Aorta (tissue), 5 donors: ENCODE measurements at regions not wholly inside any gene's neighbourhood (a gene's known extent, or its start where the extent isn't known, plus 50 kb on each side); places are given as distances from the start of the nearest gene placed in this dataset.

Experiments
- ATAC-seq: fragments of 200-7000 bp; cut with Tn5 transposase; one replicate; pipeline ENCODE4 v1.9.1; 2022; ENCODE audit warnings: moderate library complexity; ENCODE audit not compliant: low FRiP score
- DNase-seq, 2 donors: peaks; one replicate each; pipeline ENCODE4 v3.0.0-alpha.2; 2020
- H3K27ac ChIP-seq, 2 donors: one replicate each; pipeline ENCODE4 v1.5.1; 2013; ENCODE audit warnings: low read length in 2 of 2, mild to moderate bottlenecking in 2 of 2, moderate library complexity in 2 of 2, control low read depth in 1 of 2, inconsistent platforms in 1 of 2, low read depth in 1 of 2
- H3K27me3 ChIP-seq, 2 donors: one replicate each; pipeline ENCODE4 v1.6.1; 2013; ENCODE audit warnings: control low read depth in 1 of 2, low read length in 1 of 2, mild to moderate bottlenecking in 1 of 2, moderate library complexity in 1 of 2; ENCODE audit not compliant: insufficient read depth in 2 of 2, control insufficient read depth in 1 of 2
- H3K36me3 ChIP-seq, 2 donors: one replicate each; pipeline ENCODE4 v1.6.1; 2013; ENCODE audit warnings: control low read depth in 1 of 2, low read length in 1 of 2, mild to moderate bottlenecking in 1 of 2; ENCODE audit not compliant: insufficient read depth in 2 of 2, control insufficient read depth in 1 of 2
- H3K4me1 ChIP-seq, 2 donors: one replicate each; pipeline ENCODE4 v1.6.1; 2013; ENCODE audit warnings: low read length in 2 of 2, control low read depth in 1 of 2, mild to moderate bottlenecking in 1 of 2, moderate library complexity in 1 of 2; ENCODE audit not compliant: insufficient read depth in 2 of 2, control insufficient read depth in 1 of 2
- H3K4me3 ChIP-seq, 2 donors: one replicate each; pipeline ENCODE4 v1.5.1; 2013; ENCODE audit warnings: low read length in 2 of 2, control low read depth in 1 of 2, mild to moderate bottlenecking in 1 of 2
- H3K9me3 ChIP-seq: one replicate; pipeline ENCODE4 v1.6.1; 2013; ENCODE audit warnings: mild to moderate bottlenecking, low read length; ENCODE audit not compliant: control insufficient read depth
- WGBS, 2 donors: extraction: QIAGEN DNeasy Blood & Tissue Kit; methylation state at CpG; one replicate each; pipeline ENCODE4 v1.1.7; 2013; 5-methylcytosine and 5-hydroxymethylcytosine counted together
- intact Hi-C, 2 donors: fragments of 100-400 bp; cut with DNase I; formaldehyde crosslinking; loops; one replicate each; pipeline versions ENCODE4 v1.14.2 to v1.15.0; 2022
- donor health status: healthy with polysubstance abuse.
- donor health status: Bipolar disorder and iron deficiency.
- donor health status: DM: no; HTN: no; CAD: no.
- donor health status: DM: no; HTN: no; CAD: no.
- donor health status: DM: yes; HTN: yes; CAD: no.

- Histone ChIP-seq H3K4me1 (no peaks in the 10 kb centered on the region), H3K36me3 (no peaks in the 10 kb centered on the region), H3K27ac (no peak overlapping the region), H3K4me3 (no peak overlapping the region), H3K27me3 (no peaks in the 10 kb centered on the region), H3K9me3 (no peaks in the 10 kb centered on the region)
- no peak for DNase-seq
- intact Hi-C loops: no loop called here
- ATAC-seq: no peak
Observed at GRCh38 chr11:38252620-38253019, 1654.6 kb upstream of the RAG2 start.

DNA sequence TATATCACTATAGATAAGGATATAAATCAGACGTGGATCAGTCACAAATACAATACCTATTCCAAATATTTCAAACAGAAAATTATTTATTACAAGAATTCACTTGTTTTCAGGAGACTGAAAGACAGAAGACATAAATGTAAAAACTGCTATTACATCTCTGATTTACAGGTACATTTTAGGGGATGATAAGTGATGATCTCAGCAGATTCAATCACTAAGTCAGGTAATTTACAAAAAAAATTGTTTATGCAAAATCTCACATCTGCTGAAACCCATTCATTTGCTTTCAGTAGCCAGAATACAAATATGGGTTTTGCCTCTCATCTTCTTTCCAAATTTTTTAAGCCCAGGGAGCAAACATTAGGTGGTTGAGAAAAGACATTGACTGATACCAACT lies 1648.4 kb upstream of the RAG2 start:
- Histone ChIP-seq H3K36me3 (no peaks in the 10 kb centered on the region), H3K4me1 (no peaks in the 10 kb centered on the region), H3K9me3 (no peaks in the 10 kb centered on the region), H3K27ac (no peak overlapping the region), H3K4me3 (no peak overlapping the region), H3K27me3 (no peaks in the 10 kb centered on the region)
- no peak for ATAC-seq
- WGBS, 2 donors: 45 to 47% methylated on average over 1 of the region's 1 CpG
- DNase-seq: no peak
- intact Hi-C loops: no loop called here

GRCh38 chr11:38226684-38227083 lies 1628.6 kb upstream of the RAG2 start:
- H3K27me3 ChIP-seq: no peaks in the 10 kb centered on the region
- 95 to 97% methylated on average over 3 of the region's 3 CpGs for WGBS, 2 donors
- no peak overlapping the region for H3K4me3 ChIP-seq
- H3K4me1 ChIP-seq: no peaks in the 10 kb centered on the region
- H3K9me3 ChIP-seq: peaks cover 4% of the 10 kb centered on the region
- ATAC-seq: no peak
- H3K27ac ChIP-seq: no peak overlapping the region
- intact Hi-C loops: no loop called here
- no peak for DNase-seq
- no peaks in the 10 kb centered on the region for H3K36me3 ChIP-seq

GRCh38 chr11:38221295-38221694 lies 1623.3 kb upstream of the RAG2 start:
- 76 to 80% methylated on average over 2 of the region's 2 CpGs for WGBS, 2 donors
- H3K27me3 ChIP-seq: no peaks in the 10 kb centered on the region
- no peak for DNase-seq
- ATAC-seq: no peak
- no peak overlapping the region for H3K4me3 ChIP-seq
- H3K36me3 ChIP-seq: no peaks in the 10 kb centered on the region
- H3K4me1 ChIP-seq: no peaks in the 10 kb centered on the region
- intact Hi-C loops: no loop called here
- H3K9me3 ChIP-seq: peaks cover 5% of the 10 kb centered on the region
- H3K27ac ChIP-seq: no peak overlapping the region

DNA sequence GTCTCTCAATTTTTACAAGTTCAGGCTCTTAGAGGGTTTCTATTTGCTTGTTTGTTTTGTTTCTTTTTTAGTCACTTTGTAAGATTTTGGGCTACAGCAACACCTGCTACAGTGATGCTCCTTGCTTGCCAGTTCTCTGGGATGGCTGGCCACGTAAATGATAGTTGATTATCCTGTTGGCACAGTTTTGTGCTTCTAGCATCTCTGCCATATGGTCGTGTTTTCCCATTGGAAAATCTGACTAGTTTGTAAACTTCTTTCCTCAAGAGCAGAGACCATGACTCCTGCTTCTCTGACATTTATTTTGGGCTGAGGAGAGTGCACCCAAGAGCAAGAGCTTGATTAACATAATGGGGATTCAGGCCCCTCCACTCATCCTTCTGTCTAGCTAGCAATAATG lies 1621.6 kb upstream of the RAG2 start:
- intact Hi-C loops: no loop called here
- DNase-seq (no peak), ATAC-seq (no peak)
- Histone ChIP-seq H3K36me3 (no peaks in the 10 kb centered on the region), H3K4me1 (no peaks in the 10 kb centered on the region), H3K4me3 (no peak overlapping the region), H3K9me3 (peaks cover 2% of the 10 kb centered on the region), H3K27me3 (no peaks in the 10 kb centered on the region), H3K27ac (no peak overlapping the region)
- 72 to 75% methylated on average over 2 of the region's 2 CpGs for WGBS, 2 donors

DNA sequence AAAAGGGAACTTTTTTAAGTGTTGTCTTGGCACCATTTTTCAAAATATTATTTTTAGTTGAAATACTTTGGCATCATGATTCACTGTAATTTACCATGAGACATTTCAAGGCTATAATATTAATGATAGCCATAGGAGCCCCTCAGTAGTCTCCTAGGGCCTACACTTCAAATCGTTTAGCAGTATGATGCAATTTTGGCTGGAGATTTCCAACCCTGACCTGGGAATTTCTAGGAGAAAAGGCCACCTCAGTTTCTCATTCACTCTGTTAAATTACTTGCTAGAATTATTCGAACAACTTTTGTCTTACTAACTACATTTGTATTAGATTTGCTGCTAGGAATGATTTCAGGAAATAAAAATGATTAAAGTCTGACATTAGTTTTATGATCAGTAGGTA lies 1610.9 kb upstream of the RAG2 start:
- Histone ChIP-seq H3K27me3 (no peaks in the 10 kb centered on the region), H3K36me3 (no peaks in the 10 kb centered on the region), H3K4me1 (no peaks in the 10 kb centered on the region), H3K4me3 (no peak overlapping the region), H3K27ac (no peak overlapping the region), H3K9me3 (no peaks in the 10 kb centered on the region)
- DNase-seq (no peak), ATAC-seq (no peak)
- WGBS, 2 donors: 49 to 50% methylated on average over 2 of the region's 2 CpGs
- intact Hi-C loops: no loop called here

- no peak for ATAC-seq
- H3K27ac ChIP-seq: no peak overlapping the region
- no peak overlapping the region for H3K4me3 ChIP-seq
- DNase-seq: no peak
- no peaks in the 10 kb centered on the region for H3K9me3 ChIP-seq
- no peaks in the 10 kb centered on the region for H3K27me3 ChIP-seq
- H3K4me1 ChIP-seq: no peaks in the 10 kb centered on the region
- H3K36me3 ChIP-seq: no peaks in the 10 kb centered on the region
- intact Hi-C loops: no loop called here
- WGBS, 2 donors: 59 to 65% methylated on average over 2 of the region's 2 CpGs
Observed at GRCh38 chr11:38206663-38207062, 1608.6 kb upstream of the RAG2 start.

DNA sequence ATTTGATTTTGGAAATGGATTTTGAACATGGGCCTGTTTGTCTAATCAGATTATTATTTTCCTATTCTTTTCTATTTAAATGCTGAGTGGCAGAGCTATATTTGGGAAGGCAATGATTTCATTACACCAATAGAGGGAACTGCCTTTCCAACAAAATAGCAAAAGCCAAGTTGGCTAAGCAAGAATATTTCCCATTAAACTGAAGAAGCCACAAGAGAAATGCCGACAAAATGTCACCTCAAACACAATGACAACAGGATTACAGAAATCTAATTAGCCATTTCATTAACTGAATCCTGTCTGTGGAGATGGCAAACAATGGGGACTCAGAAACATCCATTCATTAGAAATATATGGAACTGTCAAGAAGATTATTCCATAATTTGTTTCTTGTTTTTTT lies 1593.1 kb upstream of the RAG2 start:
- Histone ChIP-seq H3K4me1 (no peaks in the 10 kb centered on the region), H3K36me3 (no peaks in the 10 kb centered on the region), H3K4me3 (no peak overlapping the region), H3K27me3 (no peaks in the 10 kb centered on the region), H3K27ac (no peak overlapping the region), H3K9me3 (no peaks in the 10 kb centered on the region)
- intact Hi-C loops: no loop called here
- DNase-seq (no peak), ATAC-seq (no peak)
- WGBS, 2 donors: 49 to 67% methylated on average over 1 of the region's 1 CpG

GRCh38 chr11:38182126-38182866 lies 1584.3 kb upstream of the RAG2 start:
- ATAC-seq: no peak
- Histone ChIP-seq H3K36me3 (no peaks in the 10 kb centered on the region), H3K27me3 (no peaks in the 10 kb centered on the region), H3K4me1 (no peaks in the 10 kb centered on the region), H3K27ac (no peak overlapping the region), H3K9me3 (no peaks in the 10 kb centered on the region), H3K4me3 (no peak overlapping the region)
- intact Hi-C loops: no loop called here
- 3 to 4% methylated on average over 1 of the region's 1 CpG for WGBS, 2 donors
- no peak for DNase-seq
